ENCODE measurements at regions not wholly inside any gene's neighbourhood (a gene's known extent, or its start where the extent isn't known, plus 50 kb on each side); places are given as distances from the start of the nearest gene placed in this dataset.

DNA sequence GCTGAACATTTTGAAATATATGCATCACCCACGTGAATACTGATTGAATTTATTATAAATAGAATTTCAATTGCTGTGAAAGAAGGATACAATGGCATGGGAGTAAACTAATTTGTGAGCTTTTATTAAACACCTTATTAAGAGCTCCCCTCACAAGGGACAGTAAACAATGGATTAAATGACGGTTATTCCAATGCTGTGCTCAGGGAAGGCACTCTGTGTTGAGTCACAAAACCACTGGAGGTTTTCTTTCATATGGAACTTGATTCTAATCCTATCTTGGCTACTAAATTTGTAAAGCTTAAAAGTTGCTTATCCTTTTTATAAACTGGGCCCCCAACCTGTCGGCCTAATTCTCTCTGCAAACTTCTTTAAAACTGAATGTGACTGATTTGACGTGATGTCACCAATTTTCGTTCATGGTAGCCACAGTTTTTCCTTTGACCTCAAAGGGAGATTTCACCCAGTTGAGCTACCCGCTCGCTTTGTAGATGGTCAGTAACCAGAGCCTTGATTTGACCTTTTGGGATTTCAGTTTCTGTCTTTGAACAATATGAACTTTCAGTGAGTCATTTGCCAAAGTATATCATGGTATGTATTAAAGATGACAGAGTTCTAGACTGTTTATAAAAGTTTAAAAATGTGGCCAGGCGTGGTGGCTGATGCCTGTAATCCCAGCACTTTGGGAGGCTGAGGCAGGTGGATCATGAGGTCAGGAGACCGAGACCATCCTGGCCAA is 61.3 kb upstream of the PIK3R1 start:
- TF ChIP-seq, protein P1, sequence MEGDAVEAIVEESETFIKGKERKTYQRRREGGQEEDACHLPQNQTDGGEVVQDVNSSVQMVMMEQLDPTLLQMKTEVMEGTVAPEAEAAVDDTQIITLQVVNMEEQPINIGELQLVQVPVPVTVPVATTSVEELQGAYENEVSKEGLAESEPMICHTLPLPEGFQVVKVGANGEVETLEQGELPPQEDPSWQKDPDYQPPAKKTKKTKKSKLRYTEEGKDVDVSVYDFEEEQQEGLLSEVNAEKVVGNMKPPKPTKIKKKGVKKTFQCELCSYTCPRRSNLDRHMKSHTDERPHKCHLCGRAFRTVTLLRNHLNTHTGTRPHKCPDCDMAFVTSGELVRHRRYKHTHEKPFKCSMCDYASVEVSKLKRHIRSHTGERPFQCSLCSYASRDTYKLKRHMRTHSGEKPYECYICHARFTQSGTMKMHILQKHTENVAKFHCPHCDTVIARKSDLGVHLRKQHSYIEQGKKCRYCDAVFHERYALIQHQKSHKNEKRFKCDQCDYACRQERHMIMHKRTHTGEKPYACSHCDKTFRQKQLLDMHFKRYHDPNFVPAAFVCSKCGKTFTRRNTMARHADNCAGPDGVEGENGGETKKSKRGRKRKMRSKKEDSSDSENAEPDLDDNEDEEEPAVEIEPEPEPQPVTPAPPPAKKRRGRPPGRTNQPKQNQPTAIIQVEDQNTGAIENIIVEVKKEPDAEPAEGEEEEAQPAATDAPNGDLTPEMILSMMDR (IDR thresholded peaks at IDR 0.05): no peak
- no peak for TF ChIP-seq EP300 (IDR thresholded peaks at IDR 0.05; ENCODE audit: low read depth)
